ENCODE measurements at regions not wholly inside any gene's neighbourhood (a gene's known extent, or its start where the extent isn't known, plus 50 kb on each side); places are given as distances from the start of the nearest gene placed in this dataset.

- H3K36me3 ChIP-seq, result no peaks in the 10 kb centered on the region
- TF ChIP-seq, protein P1, sequence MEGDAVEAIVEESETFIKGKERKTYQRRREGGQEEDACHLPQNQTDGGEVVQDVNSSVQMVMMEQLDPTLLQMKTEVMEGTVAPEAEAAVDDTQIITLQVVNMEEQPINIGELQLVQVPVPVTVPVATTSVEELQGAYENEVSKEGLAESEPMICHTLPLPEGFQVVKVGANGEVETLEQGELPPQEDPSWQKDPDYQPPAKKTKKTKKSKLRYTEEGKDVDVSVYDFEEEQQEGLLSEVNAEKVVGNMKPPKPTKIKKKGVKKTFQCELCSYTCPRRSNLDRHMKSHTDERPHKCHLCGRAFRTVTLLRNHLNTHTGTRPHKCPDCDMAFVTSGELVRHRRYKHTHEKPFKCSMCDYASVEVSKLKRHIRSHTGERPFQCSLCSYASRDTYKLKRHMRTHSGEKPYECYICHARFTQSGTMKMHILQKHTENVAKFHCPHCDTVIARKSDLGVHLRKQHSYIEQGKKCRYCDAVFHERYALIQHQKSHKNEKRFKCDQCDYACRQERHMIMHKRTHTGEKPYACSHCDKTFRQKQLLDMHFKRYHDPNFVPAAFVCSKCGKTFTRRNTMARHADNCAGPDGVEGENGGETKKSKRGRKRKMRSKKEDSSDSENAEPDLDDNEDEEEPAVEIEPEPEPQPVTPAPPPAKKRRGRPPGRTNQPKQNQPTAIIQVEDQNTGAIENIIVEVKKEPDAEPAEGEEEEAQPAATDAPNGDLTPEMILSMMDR (IDR thresholded peaks at IDR 0.05; ENCODE audit: low read depth, low read length), result no peak
- H3K4me3 ChIP-seq (ENCODE audit: low read depth, low read length), result no peak overlapping the region
- no peak for DNase-seq
- H3K27me3 ChIP-seq (ENCODE audit: insufficient read depth, low read depth, severe bottlenecking), result no peaks in the 10 kb centered on the region
- H3K9me3 ChIP-seq (ENCODE audit: severe bottlenecking), result peaks cover 2% of the 10 kb centered on the region
- H3K27ac ChIP-seq, result no peak overlapping the region
These were observed 299.4 kb downstream of the ICE1 start for GRCh38 chr5:5721881-5722280.

DNA sequence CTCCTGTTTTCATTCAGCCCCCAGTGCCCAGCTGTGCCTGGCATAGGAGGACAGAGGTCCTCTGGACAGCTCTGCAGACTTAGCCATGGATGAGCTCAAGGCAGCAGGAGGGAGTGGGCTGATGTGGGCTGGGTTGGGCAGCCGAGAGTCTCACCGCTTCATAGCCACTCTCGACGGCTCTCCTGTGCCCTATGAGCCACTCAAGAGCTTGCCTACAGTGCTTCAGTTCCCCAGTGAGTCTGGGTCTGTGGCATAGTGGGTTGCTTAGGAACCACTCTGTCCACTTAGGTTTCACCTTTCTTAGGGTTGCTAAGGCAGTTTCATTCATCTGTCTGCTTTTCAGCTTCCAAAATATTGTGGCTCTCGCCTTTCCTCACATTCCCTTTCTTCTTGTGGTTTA lies 296.8 kb downstream of the ICE1 start:
- Histone ChIP-seq H3K9me3 (ENCODE audit: severe bottlenecking) (peaks cover 2% of the 10 kb centered on the region), H3K27me3 (ENCODE audit: insufficient read depth, low read depth, severe bottlenecking) (no peaks in the 10 kb centered on the region), H3K36me3 (no peaks in the 10 kb centered on the region), H3K4me3 (ENCODE audit: low read depth, low read length) (no peak overlapping the region), H3K27ac (0 out of 2 replicates have a peak overlapping the region, but pooled peaks have one; percentile 13)
- TF ChIP-seq, protein P1 (IDR thresholded peaks at IDR 0.05; ENCODE audit: low read depth, low read length), result no peak
- DNase-seq, result no peak

- Histone ChIP-seq H3K9me3 (ENCODE audit: severe bottlenecking) (no peaks in the 10 kb centered on the region), H3K27ac (no peak overlapping the region), H3K27me3 (ENCODE audit: insufficient read depth, low read depth, severe bottlenecking) (no peaks in the 10 kb centered on the region), H3K4me3 (ENCODE audit: low read depth, low read length) (no peak overlapping the region), H3K36me3 (no peaks in the 10 kb centered on the region)
- TF ChIP-seq, protein P1 (IDR thresholded peaks at IDR 0.05; ENCODE audit: low read depth, low read length), result no peak
- no peak for DNase-seq
These were observed 294.2 kb downstream of the ICE1 start for GRCh38 chr5:5716665-5717064.

DNA sequence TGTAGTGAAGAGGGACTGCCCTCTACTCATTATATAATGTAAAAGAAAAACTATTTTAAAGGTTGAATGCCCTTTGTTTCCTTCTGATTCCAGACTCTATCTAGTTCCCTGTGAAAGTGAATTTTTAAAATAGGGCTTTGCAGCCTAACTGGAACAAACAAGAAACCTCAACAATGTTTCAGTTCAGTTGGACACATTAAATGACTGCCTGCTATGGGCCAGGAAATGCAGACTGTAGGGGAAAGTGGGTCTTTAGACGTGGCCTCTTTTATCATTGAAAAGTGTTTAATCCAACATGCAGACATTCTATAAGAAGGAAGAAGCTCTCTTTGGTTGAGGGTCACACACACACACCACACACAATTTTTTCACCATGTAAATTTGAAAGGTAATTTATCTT lies 289.1 kb downstream of the ICE1 start:
- TF ChIP-seq, protein P1 (IDR thresholded peaks at IDR 0.05; ENCODE audit: low read depth, low read length), result no peak
- no peak for DNase-seq
- Histone ChIP-seq H3K27me3 (ENCODE audit: insufficient read depth, low read depth, severe bottlenecking) (no peaks in the 10 kb centered on the region), H3K4me3 (ENCODE audit: low read depth, low read length) (no peak overlapping the region), H3K36me3 (no peaks in the 10 kb centered on the region), H3K27ac (no peak overlapping the region), H3K9me3 (ENCODE audit: severe bottlenecking) (peaks cover 8% of the 10 kb centered on the region)

DNA sequence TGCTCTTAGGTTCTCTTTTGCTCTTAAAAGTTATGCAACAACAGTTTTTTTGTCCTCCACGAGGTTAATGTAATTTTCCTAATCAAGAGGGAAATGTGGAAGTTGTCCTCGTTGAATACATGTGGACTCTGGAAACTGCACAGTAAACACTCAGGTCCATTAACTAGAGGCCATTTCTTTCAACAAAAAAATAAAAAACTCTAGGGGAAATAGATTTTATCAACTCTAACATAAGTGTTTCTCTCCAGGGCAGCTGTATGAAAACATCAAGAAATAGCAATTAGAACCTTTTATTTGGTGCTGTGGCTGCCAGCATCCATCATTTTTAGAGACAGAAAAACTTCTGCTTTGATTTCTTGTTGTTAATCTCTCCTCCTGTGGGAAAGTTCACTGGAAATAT lies 288.6 kb downstream of the ICE1 start:
- TF ChIP-seq, protein P1 (IDR thresholded peaks at IDR 0.05; ENCODE audit: low read depth, low read length), result no peak
- H3K4me3 ChIP-seq (ENCODE audit: low read depth, low read length), result no peak overlapping the region
- H3K36me3 ChIP-seq, result no peaks in the 10 kb centered on the region
- no peak for DNase-seq
- peaks cover 8% of the 10 kb centered on the region for H3K9me3 ChIP-seq (ENCODE audit: severe bottlenecking)
- no peaks in the 10 kb centered on the region for H3K27me3 ChIP-seq (ENCODE audit: insufficient read depth, low read depth, severe bottlenecking)
- no peak overlapping the region for H3K27ac ChIP-seq

- no peaks in the 10 kb centered on the region for H3K27me3 ChIP-seq (ENCODE audit: insufficient read depth, low read depth, severe bottlenecking)
- no peaks in the 10 kb centered on the region for H3K36me3 ChIP-seq
- TF ChIP-seq, protein P1 (IDR thresholded peaks at IDR 0.05; ENCODE audit: low read depth, low read length), result no peak
- peaks cover 8% of the 10 kb centered on the region for H3K9me3 ChIP-seq (ENCODE audit: severe bottlenecking)
- no peak for DNase-seq
- no peak overlapping the region for H3K27ac ChIP-seq
- no peak overlapping the region for H3K4me3 ChIP-seq (ENCODE audit: low read depth, low read length)
These were observed 288.0 kb downstream of the ICE1 start for GRCh38 chr5:5710471-5710870.
